ENCODE measurements at regions not wholly inside any gene's neighbourhood (a gene's known extent, or its start where the extent isn't known, plus 50 kb on each side); places are given as distances from the start of the nearest gene placed in this dataset.

DNA sequence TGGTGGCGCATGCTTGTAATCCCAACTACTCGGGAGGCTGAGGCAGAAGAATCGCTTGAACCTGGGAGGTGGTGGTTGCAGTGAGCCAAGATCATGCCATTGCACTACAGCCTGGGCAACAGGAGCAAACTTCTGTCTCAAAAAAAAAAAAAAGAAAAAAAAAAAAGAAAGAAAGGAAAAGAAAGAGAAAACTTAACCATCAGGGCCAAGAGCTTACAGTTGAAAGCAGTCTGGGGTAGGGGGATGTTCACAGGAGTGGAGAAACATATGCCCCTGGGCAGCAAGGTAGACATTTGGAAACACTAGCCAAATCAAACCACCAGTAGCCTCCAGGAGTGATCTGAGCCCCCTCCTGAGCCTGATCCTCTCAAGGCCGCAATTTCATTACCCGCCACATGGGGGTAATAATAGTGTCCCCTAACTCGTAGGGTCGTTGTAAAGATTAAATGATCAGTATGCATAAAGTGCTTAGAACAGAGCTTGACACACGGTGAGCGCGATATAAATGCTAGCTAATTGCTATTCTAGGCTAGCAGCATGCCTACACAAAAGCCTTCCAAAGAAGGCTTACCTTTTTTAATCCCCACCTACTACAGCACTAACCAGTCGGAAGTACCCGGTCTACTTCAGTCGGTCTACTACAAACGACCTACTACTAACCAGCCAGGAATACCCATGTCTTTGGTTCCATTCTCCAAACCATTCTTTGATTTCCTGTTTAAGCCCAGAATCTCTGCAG is 274.3 kb upstream of the NEBL start:
- DNase-seq (ENCODE audit: extremely low read depth, low read depth), result no peak
- TF ChIP-seq, protein P1, sequence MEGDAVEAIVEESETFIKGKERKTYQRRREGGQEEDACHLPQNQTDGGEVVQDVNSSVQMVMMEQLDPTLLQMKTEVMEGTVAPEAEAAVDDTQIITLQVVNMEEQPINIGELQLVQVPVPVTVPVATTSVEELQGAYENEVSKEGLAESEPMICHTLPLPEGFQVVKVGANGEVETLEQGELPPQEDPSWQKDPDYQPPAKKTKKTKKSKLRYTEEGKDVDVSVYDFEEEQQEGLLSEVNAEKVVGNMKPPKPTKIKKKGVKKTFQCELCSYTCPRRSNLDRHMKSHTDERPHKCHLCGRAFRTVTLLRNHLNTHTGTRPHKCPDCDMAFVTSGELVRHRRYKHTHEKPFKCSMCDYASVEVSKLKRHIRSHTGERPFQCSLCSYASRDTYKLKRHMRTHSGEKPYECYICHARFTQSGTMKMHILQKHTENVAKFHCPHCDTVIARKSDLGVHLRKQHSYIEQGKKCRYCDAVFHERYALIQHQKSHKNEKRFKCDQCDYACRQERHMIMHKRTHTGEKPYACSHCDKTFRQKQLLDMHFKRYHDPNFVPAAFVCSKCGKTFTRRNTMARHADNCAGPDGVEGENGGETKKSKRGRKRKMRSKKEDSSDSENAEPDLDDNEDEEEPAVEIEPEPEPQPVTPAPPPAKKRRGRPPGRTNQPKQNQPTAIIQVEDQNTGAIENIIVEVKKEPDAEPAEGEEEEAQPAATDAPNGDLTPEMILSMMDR (IDR thresholded peaks at IDR 0.05; ENCODE audit: low read depth, low read length), result no peak

DNA sequence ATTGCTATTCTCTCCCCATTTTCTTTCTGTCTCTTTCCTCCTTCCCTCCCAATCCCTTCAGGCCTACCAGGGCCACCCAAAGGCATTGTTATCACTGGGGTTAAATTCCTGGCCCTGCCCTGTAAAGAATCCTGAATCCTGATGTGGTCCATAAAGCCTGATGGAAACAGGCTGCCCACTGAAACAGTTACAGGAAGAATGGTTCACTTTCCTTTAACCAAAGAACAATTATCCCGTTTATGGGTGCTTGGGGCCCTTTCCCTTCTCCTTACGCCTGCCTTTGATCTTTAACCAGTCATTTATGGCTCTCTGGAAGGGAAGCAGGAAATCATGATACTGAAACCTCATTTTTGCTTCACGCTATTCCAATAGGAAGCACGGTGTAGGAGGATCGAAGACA is 273.1 kb upstream of the NEBL start:
- DNase-seq (ENCODE audit: extremely low read depth, low read depth), result no peak
- TF ChIP-seq, protein P1 (IDR thresholded peaks at IDR 0.05; ENCODE audit: low read depth, low read length), result no peak

DNA sequence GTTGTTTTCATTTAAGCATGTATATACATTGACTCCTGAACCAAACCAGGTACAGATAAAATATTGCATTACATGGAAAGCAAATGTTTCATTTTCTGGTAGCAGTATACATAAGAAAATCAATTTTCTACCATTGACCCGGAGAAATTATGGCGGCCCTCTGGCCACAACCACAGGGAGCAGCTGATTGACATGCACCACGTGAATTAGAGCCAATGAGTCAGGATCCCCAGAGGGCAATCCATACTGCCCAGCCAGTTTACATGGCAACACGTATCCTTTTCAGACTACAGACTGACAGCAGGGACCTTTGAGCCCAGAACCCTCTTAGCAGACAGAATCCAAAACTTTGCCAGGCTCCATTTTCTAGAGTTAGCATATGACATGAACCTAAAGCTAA is 272.2 kb upstream of the NEBL start:
- TF ChIP-seq, protein P1 (IDR thresholded peaks at IDR 0.05; ENCODE audit: low read depth, low read length), result no peak
- DNase-seq (ENCODE audit: extremely low read depth, low read depth), result no peak

DNA sequence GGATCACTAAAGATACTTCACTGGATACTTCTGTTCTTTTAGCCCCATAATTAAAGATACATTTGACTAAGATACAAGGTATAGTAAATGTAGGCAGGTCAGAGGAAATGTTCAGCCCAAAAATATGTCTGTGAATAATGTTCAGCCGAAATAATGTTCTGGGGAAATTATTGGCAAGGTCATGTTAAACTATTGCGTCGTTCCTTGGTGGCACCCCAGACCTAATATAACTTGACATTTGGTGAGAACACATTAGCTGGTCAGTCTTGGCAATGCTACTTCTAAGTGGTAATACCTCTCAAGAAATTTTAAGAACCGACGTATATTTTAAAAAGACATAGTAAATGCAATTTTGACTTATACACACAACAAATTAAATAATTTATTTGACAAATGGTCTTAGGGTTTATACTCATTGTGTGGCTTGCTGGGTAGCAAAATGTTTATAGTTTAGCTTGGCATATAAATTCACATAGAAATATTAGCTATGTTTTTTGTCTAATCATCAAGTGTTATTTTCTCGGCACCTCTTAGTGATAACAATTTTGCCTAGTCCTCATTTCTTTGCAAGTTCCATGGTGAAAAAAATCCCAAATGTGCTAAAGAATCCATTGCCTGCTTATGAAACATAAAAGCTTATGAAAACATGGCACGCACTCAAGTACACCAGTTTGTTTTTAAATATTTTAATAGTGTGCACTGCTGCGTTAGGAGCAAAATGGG is 270.3 kb upstream of the NEBL start:
- TF ChIP-seq, protein P1 (IDR thresholded peaks at IDR 0.05; ENCODE audit: low read depth, low read length), result no peak
- no peak for DNase-seq (ENCODE audit: extremely low read depth, low read depth)

DNA sequence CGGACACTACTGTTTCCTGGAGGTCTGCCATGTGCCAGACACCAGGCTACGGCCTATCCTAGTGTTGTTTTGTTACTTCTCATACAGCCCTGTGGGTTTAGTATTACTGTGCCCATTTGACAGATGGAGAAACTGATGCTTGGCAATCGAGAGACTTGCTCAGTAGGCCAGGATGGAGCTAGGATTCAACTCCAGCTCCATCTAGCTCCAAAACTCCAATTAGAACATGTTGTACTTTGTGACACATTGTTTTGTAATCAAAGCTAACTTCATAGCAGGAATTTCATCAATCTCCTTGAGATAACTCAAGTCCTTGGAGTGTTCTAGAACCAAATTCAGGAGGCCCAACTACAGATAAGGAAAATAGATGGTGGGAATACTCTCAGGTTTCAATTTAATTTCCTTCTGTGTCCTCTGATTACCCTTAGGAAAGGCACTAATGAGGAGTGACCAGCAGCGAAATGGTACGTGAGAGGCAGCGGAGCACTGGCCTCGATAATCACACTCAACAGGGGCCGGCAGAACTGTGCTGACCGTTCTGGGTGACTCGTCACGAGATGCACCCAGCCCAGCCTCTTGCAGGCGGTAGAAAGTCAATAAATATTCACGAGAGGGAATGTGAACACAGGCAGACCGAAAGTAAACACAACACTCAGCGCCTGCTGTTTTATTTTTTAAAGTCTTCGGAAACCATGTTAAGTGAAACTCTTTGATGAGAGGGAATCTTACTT is 269.6 kb upstream of the NEBL start:
- TF ChIP-seq, protein P1 (IDR thresholded peaks at IDR 0.05; ENCODE audit: low read depth, low read length), result no peak
- DNase-seq (ENCODE audit: extremely low read depth, low read depth), result no peak

DNA sequence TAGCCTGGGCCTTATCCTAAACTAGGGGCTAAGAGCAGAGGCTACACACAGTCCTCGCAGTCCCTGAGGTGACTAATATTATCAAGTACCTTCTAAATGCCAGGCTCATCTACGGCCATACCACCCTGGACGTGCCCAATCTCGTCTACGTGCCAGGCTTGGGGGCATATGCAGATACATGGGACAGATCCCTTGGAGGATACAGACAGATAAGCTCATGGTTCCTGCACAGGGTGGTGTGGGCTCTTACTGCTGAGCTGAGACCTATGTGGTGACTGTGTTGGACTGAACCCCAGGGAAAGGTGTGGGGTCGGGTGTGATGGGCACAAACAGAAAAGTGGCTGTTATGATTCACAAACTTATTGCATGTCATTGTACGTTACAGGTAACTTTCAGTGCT is 268.4 kb upstream of the NEBL start:
- no peak for DNase-seq (ENCODE audit: extremely low read depth, low read depth)
- TF ChIP-seq, protein P1 (IDR thresholded peaks at IDR 0.05; ENCODE audit: low read depth, low read length), result no peak

DNA sequence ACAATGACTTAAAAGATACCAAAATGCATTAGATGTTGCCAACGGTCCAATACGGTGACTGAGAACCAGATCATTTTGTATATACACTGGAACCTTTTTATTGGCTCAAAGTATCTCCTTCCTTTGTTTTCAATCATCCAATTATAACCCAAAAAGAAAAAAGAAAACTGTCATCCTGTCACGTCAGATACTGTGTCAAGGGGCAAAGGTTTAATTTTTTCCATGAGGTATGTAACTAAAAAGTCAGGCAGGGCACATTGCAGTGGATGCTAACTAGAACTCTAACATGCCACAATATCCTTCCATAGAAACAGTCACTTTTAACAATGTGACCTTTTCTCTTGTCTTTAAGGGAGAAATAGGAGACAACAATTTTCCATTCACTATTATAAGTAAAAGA is 267.6 kb upstream of the NEBL start:
- TF ChIP-seq, protein P1 (IDR thresholded peaks at IDR 0.05; ENCODE audit: low read depth, low read length), result no peak
- DNase-seq (ENCODE audit: extremely low read depth, low read depth), result no peak
